WTC11 (cell line): ENCODE measurements at regions not wholly inside any gene's neighbourhood (a gene's known extent, or its start where the extent isn't known, plus 50 kb on each side); places are given as distances from the start of the nearest gene placed in this dataset.

Experiments
- CREB1 ChIP-seq: sonication (generic); formaldehyde crosslinking; IDR thresholded peaks from 2 replicates; pipeline ENCODE4 v1.8.0; 2023; ENCODE audit warnings: mild to moderate bottlenecking, missing genetic modification reagents
- FOXK1 ChIP-seq: sonication (generic); formaldehyde crosslinking; IDR thresholded peaks from 2 replicates; pipeline ENCODE4 v1.8.0; 2022; ENCODE audit warnings: mild to moderate bottlenecking, moderate library complexity, missing genetic modification reagents
- FOXP1 ChIP-seq: sonication (generic); formaldehyde crosslinking; IDR thresholded peaks from 2 replicates; pipeline ENCODE4 v1.8.0; 2022; ENCODE audit warnings: missing genetic modification reagents, mild to moderate bottlenecking, moderate library complexity, borderline replicate concordance
- GABPB1 ChIP-seq: sonication (generic); formaldehyde crosslinking; IDR thresholded peaks from 2 replicates; pipeline ENCODE4 v1.8.1; 2023; ENCODE audit warnings: mild to moderate bottlenecking, missing genetic modification reagents
- JAZF1 ChIP-seq: fragments of 250-450 bp; sonication (Bioruptor Pico); IDR thresholded peaks from 2 replicates; pipeline ENCODE4 v1.9.0; 2021; ENCODE audit warnings: moderate library complexity, mild to moderate bottlenecking, inconsistent platforms
- KAT7 ChIP-seq: sonication (generic); formaldehyde crosslinking; IDR thresholded peaks from 2 replicates; pipeline ENCODE4 v1.8.1; 2023; ENCODE audit warnings: missing genetic modification reagents, mild to moderate bottlenecking, borderline replicate concordance
- SMAD4 ChIP-seq: sonication (generic); formaldehyde crosslinking; IDR thresholded peaks from 2 replicates; pipeline ENCODE4 v1.8.0; 2022; ENCODE audit warnings: mild to moderate bottlenecking, missing genetic modification reagents
- SOX15 ChIP-seq: fragments of 250-450 bp; sonication (Bioruptor Pico); IDR thresholded peaks from 2 replicates; pipeline ENCODE4 v1.9.0; 2021; ENCODE audit warnings: mild to moderate bottlenecking
- SP1 ChIP-seq: sonication (generic); formaldehyde crosslinking; conservative IDR thresholded peaks from 2 replicates; pipeline ENCODE4 v1.8.1; 2022; ENCODE audit warnings: missing genetic modification reagents
- TCF7 ChIP-seq: sonication (generic); formaldehyde crosslinking; IDR thresholded peaks from 2 replicates; pipeline ENCODE4 v1.8.0; 2022; ENCODE audit warnings: mild to moderate bottlenecking, low read depth, missing genetic modification reagents, moderate library complexity
- TEAD1 ChIP-seq: sonication (generic); formaldehyde crosslinking; IDR thresholded peaks from 2 replicates; pipeline ENCODE4 v1.8.0; 2022; ENCODE audit warnings: mild to moderate bottlenecking, missing genetic modification reagents
- ZNF219 ChIP-seq: sonication (generic); formaldehyde crosslinking; IDR thresholded peaks from 2 replicates; pipeline ENCODE4 v1.8.0; 2023; ENCODE audit warnings: missing genetic modification reagents, mild to moderate bottlenecking, borderline replicate concordance
- ZNF396 ChIP-seq: fragments of 250-450 bp; sonication (Bioruptor Pico); IDR thresholded peaks from 2 replicates; pipeline ENCODE4 v1.8.0; 2021; ENCODE audit warnings: mild to moderate bottlenecking, moderate library complexity, borderline replicate concordance
- ZNF671 ChIP-seq: fragments of 250-450 bp; sonication (Bioruptor Pico); IDR thresholded peaks from 2 replicates; pipeline ENCODE4 v1.8.0; 2021; ENCODE audit warnings: mild to moderate bottlenecking
- TF ChIP-seq, protein P1 (sequence below): sonication (generic); formaldehyde crosslinking; IDR thresholded peaks from 2 replicates; pipeline ENCODE4 v1.8.0; 2022; ENCODE audit warnings: mild to moderate bottlenecking, missing genetic modification reagents
- TF ChIP-seq, protein P2 (sequence below): sonication (generic); formaldehyde crosslinking; IDR thresholded peaks from 2 replicates; pipeline ENCODE4 v1.8.1; 2023; ENCODE audit warnings: mild to moderate bottlenecking, missing genetic modification reagents
- TF ChIP-seq, protein P3 (sequence below): fragments of 250-450 bp; sonication (Bioruptor Pico); IDR thresholded peaks from 2 replicates; pipeline ENCODE4 v1.9.0; 2021; ENCODE audit warnings: mild to moderate bottlenecking
- TF ChIP-seq, protein P4 (sequence below): sonication (generic); formaldehyde crosslinking; IDR thresholded peaks from 2 replicates; pipeline ENCODE4 v1.8.1; 2022; ENCODE audit warnings: mild to moderate bottlenecking, missing genetic modification reagents, moderate library complexity, borderline replicate concordance
- TF ChIP-seq, protein P5 (sequence below): fragments of 250-450 bp; sonication (Bioruptor Pico); IDR thresholded peaks from 2 replicates; pipeline ENCODE4 v1.8.0; 2021; ENCODE audit warnings: mild to moderate bottlenecking
- TF ChIP-seq, protein P6 (sequence below): sonication (generic); formaldehyde crosslinking; conservative IDR thresholded peaks from 2 replicates; pipeline ENCODE4 v1.8.1; 2022; ENCODE audit warnings: mild to moderate bottlenecking, missing genetic modification reagents
- TF ChIP-seq, protein P7 (sequence below): sonication (generic); formaldehyde crosslinking; IDR thresholded peaks from 2 replicates; pipeline ENCODE4 v1.8.0; 2022; ENCODE audit warnings: mild to moderate bottlenecking, missing genetic modification reagents
- TF ChIP-seq, protein P8 (sequence below): sonication (generic); formaldehyde crosslinking; IDR thresholded peaks from 2 replicates; pipeline ENCODE4 v1.8.0; 2023; ENCODE audit warnings: missing genetic modification reagents
- TF ChIP-seq, protein P9 (sequence below): sonication (generic); formaldehyde crosslinking; IDR thresholded peaks from 2 replicates; pipeline ENCODE4 v1.8.1; 2023; ENCODE audit warnings: mild to moderate bottlenecking, moderate library complexity, missing genetic modification reagents
- TF ChIP-seq, protein P10 (sequence below): sonication (generic); formaldehyde crosslinking; IDR thresholded peaks from 2 replicates; pipeline ENCODE4 v1.8.0; 2023; ENCODE audit warnings: mild to moderate bottlenecking, missing genetic modification reagents

DNA sequence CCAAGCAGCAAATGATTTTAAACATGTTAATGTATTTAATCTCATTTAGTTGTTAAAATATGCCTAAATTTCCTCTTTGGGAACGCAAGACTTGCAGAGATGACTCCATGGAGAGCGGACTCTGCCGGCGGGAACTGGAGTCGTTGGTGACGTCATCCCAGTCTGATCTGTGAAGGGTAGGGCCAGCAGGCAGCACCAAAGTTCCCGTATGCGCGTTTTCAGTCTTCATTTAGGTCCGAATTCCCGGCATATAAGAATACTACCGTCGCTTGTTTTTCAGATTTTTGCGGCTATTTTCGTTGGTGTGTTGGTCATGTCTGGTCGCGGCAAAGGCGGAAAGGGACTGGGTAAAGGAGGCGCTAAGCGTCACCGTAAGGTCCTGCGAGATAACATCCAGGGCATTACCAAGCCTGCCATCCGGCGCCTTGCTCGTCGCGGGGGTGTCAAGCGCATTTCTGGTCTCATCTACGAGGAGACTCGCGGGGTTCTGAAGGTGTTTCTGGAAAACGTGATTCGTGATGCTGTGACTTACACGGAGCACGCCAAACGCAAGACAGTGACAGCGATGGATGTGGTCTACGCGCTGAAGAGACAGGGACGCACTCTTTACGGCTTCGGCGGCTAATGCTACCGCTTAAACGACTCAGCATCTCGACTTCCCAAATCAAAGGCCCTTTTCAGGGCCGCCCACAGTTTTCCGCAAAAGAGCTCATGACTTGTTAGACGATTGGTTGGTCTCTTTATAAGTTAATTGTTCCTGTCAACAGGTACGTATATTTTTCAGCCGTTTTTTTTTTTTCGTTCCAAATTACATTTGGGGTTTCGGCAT lies 117.3 kb downstream of the HFE start (continued):
- TF ChIP-seq, protein P1, sequence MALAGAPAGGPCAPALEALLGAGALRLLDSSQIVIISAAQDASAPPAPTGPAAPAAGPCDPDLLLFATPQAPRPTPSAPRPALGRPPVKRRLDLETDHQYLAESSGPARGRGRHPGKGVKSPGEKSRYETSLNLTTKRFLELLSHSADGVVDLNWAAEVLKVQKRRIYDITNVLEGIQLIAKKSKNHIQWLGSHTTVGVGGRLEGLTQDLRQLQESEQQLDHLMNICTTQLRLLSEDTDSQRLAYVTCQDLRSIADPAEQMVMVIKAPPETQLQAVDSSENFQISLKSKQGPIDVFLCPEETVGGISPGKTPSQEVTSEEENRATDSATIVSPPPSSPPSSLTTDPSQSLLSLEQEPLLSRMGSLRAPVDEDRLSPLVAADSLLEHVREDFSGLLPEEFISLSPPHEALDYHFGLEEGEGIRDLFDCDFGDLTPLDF (CRISPR knock-in tag): peak; percentile 62; the same call in 1 of the 2 replicates
- TF ChIP-seq KAT7 (CRISPR knock-in tag) (no peak; the same call in 1 of the 2 replicates), TCF7 (CRISPR knock-in tag) (no peak), FOXK1 (CRISPR knock-in tag) (peak; percentile 64), SP1 (CRISPR knock-in tag) (peak; percentile 55), JAZF1 (CRISPR knock-in tag) (no peak), GABPB1 (CRISPR knock-in tag) (no peak; the same call in 1 of the 2 replicates), SMAD4 (CRISPR knock-in tag) (no peak), FOXP1 (CRISPR knock-in tag) (peak; percentile 73; the same call in 1 of the 2 replicates), SOX15 (no peak; the same call in 1 of the 2 replicates), TEAD1 (CRISPR knock-in tag) (0 out of 2 replicates have a peak, but pooled peaks have one; percentile 27), ZNF671 (CRISPR knock-in tag) (peak; percentile 69; the same call in 1 of the 2 replicates), ZNF219 (no peak), CREB1 (CRISPR knock-in tag) (peak; percentile 69; the same call in 1 of the 2 replicates), ZNF396 (CRISPR knock-in tag) (no peak)
- TF ChIP-seq, protein P2, sequence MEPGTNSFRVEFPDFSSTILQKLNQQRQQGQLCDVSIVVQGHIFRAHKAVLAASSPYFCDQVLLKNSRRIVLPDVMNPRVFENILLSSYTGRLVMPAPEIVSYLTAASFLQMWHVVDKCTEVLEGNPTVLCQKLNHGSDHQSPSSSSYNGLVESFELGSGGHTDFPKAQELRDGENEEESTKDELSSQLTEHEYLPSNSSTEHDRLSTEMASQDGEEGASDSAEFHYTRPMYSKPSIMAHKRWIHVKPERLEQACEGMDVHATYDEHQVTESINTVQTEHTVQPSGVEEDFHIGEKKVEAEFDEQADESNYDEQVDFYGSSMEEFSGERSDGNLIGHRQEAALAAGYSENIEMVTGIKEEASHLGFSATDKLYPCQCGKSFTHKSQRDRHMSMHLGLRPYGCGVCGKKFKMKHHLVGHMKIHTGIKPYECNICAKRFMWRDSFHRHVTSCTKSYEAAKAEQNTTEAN (CRISPR knock-in tag): peak; percentile 93
- TF ChIP-seq, protein P3, sequence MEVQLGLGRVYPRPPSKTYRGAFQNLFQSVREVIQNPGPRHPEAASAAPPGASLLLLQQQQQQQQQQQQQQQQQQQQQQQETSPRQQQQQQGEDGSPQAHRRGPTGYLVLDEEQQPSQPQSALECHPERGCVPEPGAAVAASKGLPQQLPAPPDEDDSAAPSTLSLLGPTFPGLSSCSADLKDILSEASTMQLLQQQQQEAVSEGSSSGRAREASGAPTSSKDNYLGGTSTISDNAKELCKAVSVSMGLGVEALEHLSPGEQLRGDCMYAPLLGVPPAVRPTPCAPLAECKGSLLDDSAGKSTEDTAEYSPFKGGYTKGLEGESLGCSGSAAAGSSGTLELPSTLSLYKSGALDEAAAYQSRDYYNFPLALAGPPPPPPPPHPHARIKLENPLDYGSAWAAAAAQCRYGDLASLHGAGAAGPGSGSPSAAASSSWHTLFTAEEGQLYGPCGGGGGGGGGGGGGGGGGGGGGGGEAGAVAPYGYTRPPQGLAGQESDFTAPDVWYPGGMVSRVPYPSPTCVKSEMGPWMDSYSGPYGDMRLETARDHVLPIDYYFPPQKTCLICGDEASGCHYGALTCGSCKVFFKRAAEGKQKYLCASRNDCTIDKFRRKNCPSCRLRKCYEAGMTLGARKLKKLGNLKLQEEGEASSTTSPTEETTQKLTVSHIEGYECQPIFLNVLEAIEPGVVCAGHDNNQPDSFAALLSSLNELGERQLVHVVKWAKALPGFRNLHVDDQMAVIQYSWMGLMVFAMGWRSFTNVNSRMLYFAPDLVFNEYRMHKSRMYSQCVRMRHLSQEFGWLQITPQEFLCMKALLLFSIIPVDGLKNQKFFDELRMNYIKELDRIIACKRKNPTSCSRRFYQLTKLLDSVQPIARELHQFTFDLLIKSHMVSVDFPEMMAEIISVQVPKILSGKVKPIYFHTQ (CRISPR knock-in tag): peak; percentile 96
- TF ChIP-seq, protein P4, sequence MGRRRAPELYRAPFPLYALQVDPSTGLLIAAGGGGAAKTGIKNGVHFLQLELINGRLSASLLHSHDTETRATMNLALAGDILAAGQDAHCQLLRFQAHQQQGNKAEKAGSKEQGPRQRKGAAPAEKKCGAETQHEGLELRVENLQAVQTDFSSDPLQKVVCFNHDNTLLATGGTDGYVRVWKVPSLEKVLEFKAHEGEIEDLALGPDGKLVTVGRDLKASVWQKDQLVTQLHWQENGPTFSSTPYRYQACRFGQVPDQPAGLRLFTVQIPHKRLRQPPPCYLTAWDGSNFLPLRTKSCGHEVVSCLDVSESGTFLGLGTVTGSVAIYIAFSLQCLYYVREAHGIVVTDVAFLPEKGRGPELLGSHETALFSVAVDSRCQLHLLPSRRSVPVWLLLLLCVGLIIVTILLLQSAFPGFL (CRISPR knock-in tag): no peak; the same call in none of the 2 replicates
- TF ChIP-seq, protein P5, sequence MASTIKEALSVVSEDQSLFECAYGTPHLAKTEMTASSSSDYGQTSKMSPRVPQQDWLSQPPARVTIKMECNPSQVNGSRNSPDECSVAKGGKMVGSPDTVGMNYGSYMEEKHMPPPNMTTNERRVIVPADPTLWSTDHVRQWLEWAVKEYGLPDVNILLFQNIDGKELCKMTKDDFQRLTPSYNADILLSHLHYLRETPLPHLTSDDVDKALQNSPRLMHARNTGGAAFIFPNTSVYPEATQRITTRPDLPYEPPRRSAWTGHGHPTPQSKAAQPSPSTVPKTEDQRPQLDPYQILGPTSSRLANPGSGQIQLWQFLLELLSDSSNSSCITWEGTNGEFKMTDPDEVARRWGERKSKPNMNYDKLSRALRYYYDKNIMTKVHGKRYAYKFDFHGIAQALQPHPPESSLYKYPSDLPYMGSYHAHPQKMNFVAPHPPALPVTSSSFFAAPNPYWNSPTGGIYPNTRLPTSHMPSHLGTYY (CRISPR knock-in tag): peak; percentile 88
- TF ChIP-seq, protein P6, sequence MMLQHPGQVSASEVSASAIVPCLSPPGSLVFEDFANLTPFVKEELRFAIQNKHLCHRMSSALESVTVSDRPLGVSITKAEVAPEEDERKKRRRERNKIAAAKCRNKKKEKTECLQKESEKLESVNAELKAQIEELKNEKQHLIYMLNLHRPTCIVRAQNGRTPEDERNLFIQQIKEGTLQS: peak; percentile 61; the same call in 1 of the 2 replicates
- TF ChIP-seq, protein P7, sequence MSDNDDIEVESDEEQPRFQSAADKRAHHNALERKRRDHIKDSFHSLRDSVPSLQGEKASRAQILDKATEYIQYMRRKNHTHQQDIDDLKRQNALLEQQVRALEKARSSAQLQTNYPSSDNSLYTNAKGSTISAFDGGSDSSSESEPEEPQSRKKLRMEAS (CRISPR knock-in tag): peak; percentile 59
- TF ChIP-seq, protein P8, sequence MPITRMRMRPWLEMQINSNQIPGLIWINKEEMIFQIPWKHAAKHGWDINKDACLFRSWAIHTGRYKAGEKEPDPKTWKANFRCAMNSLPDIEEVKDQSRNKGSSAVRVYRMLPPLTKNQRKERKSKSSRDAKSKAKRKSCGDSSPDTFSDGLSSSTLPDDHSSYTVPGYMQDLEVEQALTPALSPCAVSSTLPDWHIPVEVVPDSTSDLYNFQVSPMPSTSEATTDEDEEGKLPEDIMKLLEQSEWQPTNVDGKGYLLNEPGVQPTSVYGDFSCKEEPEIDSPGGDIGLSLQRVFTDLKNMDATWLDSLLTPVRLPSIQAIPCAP: 0 out of 2 replicates have a peak, but pooled peaks have one; percentile 52
- TF ChIP-seq, protein P9, sequence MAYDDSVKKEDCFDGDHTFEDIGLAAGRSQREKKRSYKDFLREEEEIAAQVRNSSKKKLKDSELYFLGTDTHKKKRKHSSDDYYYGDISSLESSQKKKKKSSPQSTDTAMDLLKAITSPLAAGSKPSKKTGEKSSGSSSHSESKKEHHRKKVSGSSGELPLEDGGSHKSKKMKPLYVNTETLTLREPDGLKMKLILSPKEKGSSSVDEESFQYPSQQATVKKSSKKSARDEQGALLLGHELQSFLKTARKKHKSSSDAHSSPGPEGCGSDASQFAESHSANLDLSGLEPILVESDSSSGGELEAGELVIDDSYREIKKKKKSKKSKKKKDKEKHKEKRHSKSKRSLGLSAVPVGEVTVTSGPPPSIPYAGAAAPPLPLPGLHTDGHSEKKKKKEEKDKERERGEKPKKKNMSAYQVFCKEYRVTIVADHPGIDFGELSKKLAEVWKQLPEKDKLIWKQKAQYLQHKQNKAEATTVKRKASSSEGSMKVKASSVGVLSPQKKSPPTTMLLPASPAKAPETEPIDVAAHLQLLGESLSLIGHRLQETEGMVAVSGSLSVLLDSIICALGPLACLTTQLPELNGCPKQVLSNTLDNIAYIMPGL (CRISPR knock-in tag): peak; percentile 77
- TF ChIP-seq, protein P10, sequence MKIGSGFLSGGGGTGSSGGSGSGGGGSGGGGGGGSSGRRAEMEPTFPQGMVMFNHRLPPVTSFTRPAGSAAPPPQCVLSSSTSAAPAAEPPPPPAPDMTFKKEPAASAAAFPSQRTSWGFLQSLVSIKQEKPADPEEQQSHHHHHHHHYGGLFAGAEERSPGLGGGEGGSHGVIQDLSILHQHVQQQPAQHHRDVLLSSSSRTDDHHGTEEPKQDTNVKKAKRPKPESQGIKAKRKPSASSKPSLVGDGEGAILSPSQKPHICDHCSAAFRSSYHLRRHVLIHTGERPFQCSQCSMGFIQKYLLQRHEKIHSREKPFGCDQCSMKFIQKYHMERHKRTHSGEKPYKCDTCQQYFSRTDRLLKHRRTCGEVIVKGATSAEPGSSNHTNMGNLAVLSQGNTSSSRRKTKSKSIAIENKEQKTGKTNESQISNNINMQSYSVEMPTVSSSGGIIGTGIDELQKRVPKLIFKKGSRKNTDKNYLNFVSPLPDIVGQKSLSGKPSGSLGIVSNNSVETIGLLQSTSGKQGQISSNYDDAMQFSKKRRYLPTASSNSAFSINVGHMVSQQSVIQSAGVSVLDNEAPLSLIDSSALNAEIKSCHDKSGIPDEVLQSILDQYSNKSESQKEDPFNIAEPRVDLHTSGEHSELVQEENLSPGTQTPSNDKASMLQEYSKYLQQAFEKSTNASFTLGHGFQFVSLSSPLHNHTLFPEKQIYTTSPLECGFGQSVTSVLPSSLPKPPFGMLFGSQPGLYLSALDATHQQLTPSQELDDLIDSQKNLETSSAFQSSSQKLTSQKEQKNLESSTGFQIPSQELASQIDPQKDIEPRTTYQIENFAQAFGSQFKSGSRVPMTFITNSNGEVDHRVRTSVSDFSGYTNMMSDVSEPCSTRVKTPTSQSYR (CRISPR knock-in tag): peak; percentile 83
